HUES6 (cell line): ENCODE measurements at regions not wholly inside any gene's neighbourhood (a gene's known extent, or its start where the extent isn't known, plus 50 kb on each side); places are given as distances from the start of the nearest gene placed in this dataset.
"Not testable (repeated sequence)": the region's sequence is repeated elsewhere in the genome, so short reads cannot be mapped to it uniquely, and the experiment has no call there.

ENCODE experiments used
- H3K27ac ChIP-seq: 2 replicates; pipeline ENCODE4 v1.7.0; 2013; ENCODE audit warnings: low read depth, mild to moderate bottlenecking, low read length, inconsistent platforms
- H3K27me3 ChIP-seq: 2 replicates; pipeline ENCODE4 v1.6.1; 2013; ENCODE audit warnings: low read length; ENCODE audit not compliant: control insufficient read depth, insufficient read depth
- H3K36me3 ChIP-seq: 2 replicates; pipeline ENCODE4 v1.6.1; 2013; ENCODE audit warnings: low read length; ENCODE audit not compliant: control insufficient read depth, insufficient read depth
- H3K4me1 ChIP-seq: 2 replicates; pipeline ENCODE4 v1.6.1; 2013; ENCODE audit warnings: low read length; ENCODE audit not compliant: control insufficient read depth, insufficient read depth
- H3K4me3 ChIP-seq: 2 replicates; pipeline ENCODE4 v1.5.1; 2013; ENCODE audit warnings: low read depth, low read length
- H3K9ac ChIP-seq: one replicate; pipeline ENCODE4 v1.6.1; 2013; ENCODE audit warnings: mild to moderate bottlenecking, low read length
- H3K9me3 ChIP-seq: 2 replicates; pipeline ENCODE4 v1.6.1; 2013; ENCODE audit warnings: low read depth, low read length; ENCODE audit not compliant: control insufficient read depth, insufficient read depth

GRCh38 chr10:6787718-6788117 lies 207.6 kb upstream of the PRKCQ start:
- no peak overlapping the region for H3K9ac ChIP-seq
- H3K27me3 ChIP-seq = no peaks in the 10 kb centered on the region
- H3K27ac ChIP-seq = no peak overlapping the region
- no peaks in the 10 kb centered on the region for H3K9me3 ChIP-seq
- H3K4me1 ChIP-seq = peaks cover 28% of the 10 kb centered on the region
- peaks cover 38% of the 10 kb centered on the region for H3K36me3 ChIP-seq
- H3K4me3 ChIP-seq = no peak overlapping the region

- H3K27me3 ChIP-seq = no peaks in the 10 kb centered on the region
- H3K27ac ChIP-seq = no peak overlapping the region
- H3K9me3 ChIP-seq = no peaks in the 10 kb centered on the region
- no peak overlapping the region for H3K4me3 ChIP-seq
- no peak overlapping the region for H3K9ac ChIP-seq
- peaks cover 29% of the 10 kb centered on the region for H3K4me1 ChIP-seq
- H3K36me3 ChIP-seq = peaks cover 33% of the 10 kb centered on the region
Measured at GRCh38 chr10:6787091-6787490, 207.0 kb upstream of the PRKCQ start.

- H3K9ac ChIP-seq = no peak overlapping the region
- peaks cover 30% of the 10 kb centered on the region for H3K4me1 ChIP-seq
Measured at GRCh38 chr10:6786579-6787031, 206.5 kb upstream of the PRKCQ start.

GRCh38 chr10:6784429-6784828 lies 204.4 kb upstream of the PRKCQ start:
- not testable (repeated sequence) for H3K4me3 ChIP-seq, H3K9ac ChIP-seq, H3K27ac ChIP-seq

More at GRCh38 chr10:6786579-6787031, 206.5 kb upstream of the PRKCQ start:
- Histone ChIP-seq H3K27ac (no peak overlapping the region), H3K4me3 (no peak overlapping the region), H3K9me3 (no peaks in the 10 kb centered on the region), H3K27me3 (no peaks in the 10 kb centered on the region), H3K36me3 (peaks cover 28% of the 10 kb centered on the region)

GRCh38 chr10:6783471-6783870 lies 203.4 kb upstream of the PRKCQ start:
- Histone ChIP-seq H3K4me1 (peaks cover 21% of the 10 kb centered on the region), H3K9me3 (no peaks in the 10 kb centered on the region), H3K9ac (no peak overlapping the region), H3K27ac (no peak overlapping the region), H3K27me3 (no peaks in the 10 kb centered on the region), H3K36me3 (no peaks in the 10 kb centered on the region), H3K4me3 (no peak overlapping the region)

More at GRCh38 chr10:6784429-6784828, 204.4 kb upstream of the PRKCQ start:
- not testable (repeated sequence) for H3K36me3 ChIP-seq, H3K27me3 ChIP-seq, H3K9me3 ChIP-seq
- H3K4me1 ChIP-seq = peaks cover 21% of the 10 kb centered on the region

- Histone ChIP-seq H3K4me3 (no peak overlapping the region), H3K27ac (no peak overlapping the region), H3K9me3 (no peaks in the 10 kb centered on the region), H3K27me3 (no peaks in the 10 kb centered on the region), H3K9ac (no peak overlapping the region), H3K36me3 (no peaks in the 10 kb centered on the region), H3K4me1 (peaks cover 21% of the 10 kb centered on the region)
Measured at GRCh38 chr10:6782378-6782777, 202.3 kb upstream of the PRKCQ start.

- H3K9ac ChIP-seq = no peak overlapping the region
- H3K27me3 ChIP-seq = no peaks in the 10 kb centered on the region
- no peaks in the 10 kb centered on the region for H3K9me3 ChIP-seq
- H3K27ac ChIP-seq = no peak overlapping the region
- H3K36me3 ChIP-seq = no peaks in the 10 kb centered on the region
- peaks cover 12% of the 10 kb centered on the region for H3K4me1 ChIP-seq
- H3K4me3 ChIP-seq = no peak overlapping the region
Measured at GRCh38 chr10:6781133-6781770, 201.2 kb upstream of the PRKCQ start.

GRCh38 chr10:6780008-6780677 lies 200.1 kb upstream of the PRKCQ start:
- Histone ChIP-seq H3K9me3 (no peaks in the 10 kb centered on the region), H3K36me3 (no peaks in the 10 kb centered on the region), H3K4me1 (peaks cover 6% of the 10 kb centered on the region; the same call in 1 of the 2 replicates), H3K27ac (no peak overlapping the region), H3K27me3 (no peaks in the 10 kb centered on the region; the same call in 1 of the 2 replicates), H3K9ac (no peak overlapping the region), H3K4me3 (no peak overlapping the region)

- Histone ChIP-seq H3K27ac (no peak overlapping the region), H3K36me3 (no peaks in the 10 kb centered on the region), H3K4me1 (peaks cover 6% of the 10 kb centered on the region; the same call in 1 of the 2 replicates), H3K4me3 (no peak overlapping the region), H3K27me3 (no peaks in the 10 kb centered on the region; the same call in 1 of the 2 replicates), H3K9ac (no peak overlapping the region), H3K9me3 (no peaks in the 10 kb centered on the region)
Measured at GRCh38 chr10:6778992-6779701, 199.1 kb upstream of the PRKCQ start.

GRCh38 chr10:6776170-6776569 lies 196.1 kb upstream of the PRKCQ start:
- no peaks in the 10 kb centered on the region; the same call in 1 of the 2 replicates for H3K27me3 ChIP-seq
- H3K9ac ChIP-seq = no peak overlapping the region
- H3K4me3 ChIP-seq = no peak overlapping the region
- no peak overlapping the region for H3K27ac ChIP-seq
- no peaks in the 10 kb centered on the region for H3K9me3 ChIP-seq
- H3K4me1 ChIP-seq = peaks cover 3% of the 10 kb centered on the region; the same call in 1 of the 2 replicates
- H3K36me3 ChIP-seq = no peaks in the 10 kb centered on the region

- Histone ChIP-seq H3K36me3 (no peaks in the 10 kb centered on the region), H3K9me3 (0 out of 2 replicates have a peak, but pooled peaks cover 4% of the 10 kb centered on the region), H3K4me3 (no peak overlapping the region), H3K27me3 (no peaks in the 10 kb centered on the region; the same call in 1 of the 2 replicates), H3K4me1 (peaks cover 3% of the 10 kb centered on the region; the same call in 1 of the 2 replicates), H3K27ac (no peak overlapping the region), H3K9ac (no peak overlapping the region)
Measured at GRCh38 chr10:6774406-6774805, 194.3 kb upstream of the PRKCQ start.
